Cardiac fibroblast (primary cell): ENCODE measurements at regions not wholly inside any gene's neighbourhood (a gene's known extent, or its start where the extent isn't known, plus 50 kb on each side); places are given as distances from the start of the nearest gene placed in this dataset.

Experiments used
- DNase-seq, 2 donors: peaks; one replicate each; pipeline versions ENCODE4 v3.0.0 to v3.0.0-alpha.2; 2010; ENCODE audit warnings: low read depth in 2 of 2
- H3K4me3 ChIP-seq, 2 donors: replicated peaks in 1 of 2; 1 replicate in 1 of 2; 2 replicates in 1 of 2; pipeline ENCODE4 v1.5.1; 2011; ENCODE audit warnings: low read depth in 2 of 2, low read length in 2 of 2, mild to moderate bottlenecking in 2 of 2, moderate library complexity in 1 of 2
- TF ChIP-seq, protein P1 (sequence below): IDR thresholded peaks from one replicate; pipeline ENCODE4 v1.5.1; 2011; ENCODE audit warnings: low read depth, mild to moderate bottlenecking, low read length, inconsistent platforms

DNA sequence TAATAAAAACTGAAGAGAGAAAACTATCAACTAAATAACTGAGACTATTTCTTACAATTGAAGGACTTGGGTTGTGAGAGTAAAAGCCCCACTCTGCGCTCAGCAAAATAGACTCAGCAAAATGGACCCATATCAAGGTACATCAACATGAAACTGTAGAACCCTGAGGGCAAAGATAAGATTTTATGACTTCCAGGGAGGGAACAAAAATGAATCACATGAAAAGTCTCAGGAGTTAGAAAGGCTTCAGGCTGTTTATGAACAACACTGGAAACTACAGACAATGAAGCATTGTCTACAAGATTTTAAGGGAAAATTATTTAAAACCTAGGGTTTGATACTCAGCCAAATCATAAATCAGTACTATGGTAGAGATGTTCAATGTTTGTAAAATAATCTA lies 434.3 kb downstream of the PTPRC start:
- TF ChIP-seq, protein P1, sequence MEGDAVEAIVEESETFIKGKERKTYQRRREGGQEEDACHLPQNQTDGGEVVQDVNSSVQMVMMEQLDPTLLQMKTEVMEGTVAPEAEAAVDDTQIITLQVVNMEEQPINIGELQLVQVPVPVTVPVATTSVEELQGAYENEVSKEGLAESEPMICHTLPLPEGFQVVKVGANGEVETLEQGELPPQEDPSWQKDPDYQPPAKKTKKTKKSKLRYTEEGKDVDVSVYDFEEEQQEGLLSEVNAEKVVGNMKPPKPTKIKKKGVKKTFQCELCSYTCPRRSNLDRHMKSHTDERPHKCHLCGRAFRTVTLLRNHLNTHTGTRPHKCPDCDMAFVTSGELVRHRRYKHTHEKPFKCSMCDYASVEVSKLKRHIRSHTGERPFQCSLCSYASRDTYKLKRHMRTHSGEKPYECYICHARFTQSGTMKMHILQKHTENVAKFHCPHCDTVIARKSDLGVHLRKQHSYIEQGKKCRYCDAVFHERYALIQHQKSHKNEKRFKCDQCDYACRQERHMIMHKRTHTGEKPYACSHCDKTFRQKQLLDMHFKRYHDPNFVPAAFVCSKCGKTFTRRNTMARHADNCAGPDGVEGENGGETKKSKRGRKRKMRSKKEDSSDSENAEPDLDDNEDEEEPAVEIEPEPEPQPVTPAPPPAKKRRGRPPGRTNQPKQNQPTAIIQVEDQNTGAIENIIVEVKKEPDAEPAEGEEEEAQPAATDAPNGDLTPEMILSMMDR, result no peak
- H3K4me3 ChIP-seq, result no peak overlapping the region
- no peak for DNase-seq

DNA sequence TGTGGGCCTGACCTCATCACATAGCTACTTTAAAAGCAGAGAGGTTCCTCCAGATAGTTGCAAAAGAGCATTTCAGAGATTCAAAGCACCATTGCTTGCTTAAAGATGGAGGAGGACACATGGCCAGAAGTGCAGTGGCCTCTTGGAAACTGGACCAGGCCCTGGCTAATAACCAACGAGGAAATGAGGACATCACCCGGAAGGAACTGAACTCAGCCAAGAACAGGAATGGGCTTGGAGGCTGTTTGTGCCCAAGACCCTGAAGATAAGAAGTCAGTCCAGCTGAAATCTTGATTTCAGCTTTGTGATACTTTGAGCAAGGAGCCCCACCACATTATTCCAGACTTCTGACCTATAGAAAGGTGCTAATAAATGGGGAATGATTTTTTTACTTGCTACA lies 437.0 kb downstream of the PTPRC start:
- no peak for DNase-seq
- no peak overlapping the region for H3K4me3 ChIP-seq
- TF ChIP-seq, protein P1, result no peak

DNA sequence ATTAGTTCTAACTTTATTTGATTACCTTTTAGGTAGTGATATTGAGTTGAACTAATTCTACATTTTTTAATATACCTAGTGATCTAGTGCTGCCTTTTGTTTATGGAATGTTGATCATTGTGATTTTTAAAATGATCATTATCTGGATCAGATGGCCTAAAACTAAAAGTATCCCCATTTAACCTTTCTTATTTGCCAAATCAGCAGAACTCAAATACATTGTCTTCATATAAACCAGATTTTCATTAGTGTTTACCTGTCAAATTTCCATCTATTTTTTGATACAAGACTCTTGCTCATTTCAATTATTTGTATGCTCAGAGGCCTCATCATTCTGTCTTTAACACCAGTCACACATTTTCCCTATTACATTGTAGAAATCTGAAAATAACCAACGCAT lies 441.2 kb downstream of the PTPRC start:
- TF ChIP-seq, protein P1, result no peak
- H3K4me3 ChIP-seq, result no peak overlapping the region
- DNase-seq, result no peak

DNA sequence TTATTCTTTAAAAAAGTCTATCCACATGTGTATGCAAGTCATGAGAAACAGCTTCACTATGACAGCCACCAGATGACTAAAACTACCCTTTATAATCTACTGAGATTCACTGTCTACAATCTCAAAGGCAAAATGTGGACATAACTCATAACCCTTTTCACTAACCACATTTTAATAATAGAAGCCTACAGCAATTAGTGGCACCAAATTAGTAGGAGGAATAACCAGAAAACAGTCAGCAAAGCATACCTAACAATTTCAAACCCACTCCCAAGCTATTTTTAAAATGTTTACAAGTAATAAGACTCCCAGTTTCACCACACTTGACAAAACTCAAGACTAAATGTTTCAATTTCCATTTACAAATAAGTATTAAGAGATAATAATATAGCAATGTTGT lies 442.9 kb downstream of the PTPRC start:
- no peak overlapping the region for H3K4me3 ChIP-seq
- TF ChIP-seq, protein P1, result no peak
- no peak for DNase-seq

DNA sequence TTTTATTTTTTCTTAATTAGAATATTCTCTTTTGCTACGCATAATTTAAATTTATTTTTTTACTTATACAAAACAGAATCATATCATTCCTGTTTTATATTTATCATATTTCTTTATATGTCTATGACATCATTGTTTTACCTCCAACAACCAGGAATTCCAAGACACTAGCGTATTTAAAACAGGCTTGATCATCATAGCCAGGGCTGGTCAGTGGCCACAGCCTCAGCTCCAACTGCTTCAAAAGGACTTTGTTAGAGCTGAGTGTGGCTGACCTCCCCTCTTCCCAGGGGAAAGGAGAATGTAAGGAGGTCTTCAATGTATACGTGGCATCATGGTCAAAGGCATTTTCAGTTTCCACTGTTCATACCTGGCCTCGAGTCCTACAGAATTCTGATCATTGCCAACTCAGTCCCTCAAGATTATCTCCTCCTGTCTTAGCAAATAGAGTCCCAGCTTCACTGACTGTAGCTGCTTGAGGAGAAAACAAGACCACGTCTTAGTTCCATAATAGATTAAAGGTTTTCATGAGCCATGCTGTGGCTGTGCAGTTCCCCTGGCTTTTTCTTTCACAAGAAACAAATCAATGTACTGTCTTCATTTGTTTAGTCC lies 444.0 kb downstream of the PTPRC start:
- no peak overlapping the region for H3K4me3 ChIP-seq
- TF ChIP-seq, protein P1, result no peak
- DNase-seq, result no peak

DNA sequence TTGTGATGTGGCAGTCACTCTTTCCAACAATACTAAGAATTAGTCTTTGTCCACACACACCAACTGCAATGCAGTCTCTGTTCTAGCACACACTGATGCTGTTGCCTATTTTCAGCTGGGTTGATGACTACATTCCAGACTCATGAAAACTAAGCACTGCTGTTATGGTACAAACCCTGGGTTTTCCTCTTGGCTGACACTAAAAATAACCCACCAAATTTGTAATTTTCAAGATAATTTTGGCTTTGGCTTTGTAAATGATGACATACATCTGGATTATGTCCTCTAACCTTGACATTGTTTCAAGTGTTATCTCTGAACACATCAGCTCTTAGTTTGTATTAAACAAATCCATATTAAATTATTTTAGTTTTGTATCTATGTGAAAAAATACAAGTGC lies 444.8 kb downstream of the PTPRC start:
- DNase-seq, result peak; percentile 35 to 69
- TF ChIP-seq, protein P1, result no peak
- no peak overlapping the region for H3K4me3 ChIP-seq

DNA sequence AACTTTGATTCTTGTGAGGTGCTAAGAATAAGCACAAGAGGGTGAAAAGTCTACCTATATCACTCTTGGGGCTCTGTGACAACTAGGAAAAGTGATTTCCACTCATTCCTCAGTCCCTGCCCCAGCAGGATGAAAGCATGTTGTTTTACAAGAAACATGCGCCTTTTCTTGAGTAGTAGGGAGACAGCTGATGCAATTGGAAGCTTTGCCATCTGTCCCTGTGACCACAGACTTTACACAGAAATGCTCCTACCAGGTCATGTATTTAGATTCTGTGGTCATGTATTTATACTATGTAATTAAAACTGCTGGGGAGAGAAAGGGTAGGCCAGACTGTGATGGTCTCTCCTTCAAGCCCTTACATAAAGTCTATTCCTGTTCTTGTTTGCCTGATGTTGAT lies 445.5 kb downstream of the PTPRC start:
- TF ChIP-seq, protein P1, result no peak
- no peak overlapping the region for H3K4me3 ChIP-seq
- peak; percentile 14 to 41 for DNase-seq
